K562 (cell line): ENCODE measurements at regions not wholly inside any gene's neighbourhood (a gene's known extent, or its start where the extent isn't known, plus 50 kb on each side); places are given as distances from the start of the nearest gene placed in this dataset.
A peak's percentile ranks its signal among the peaks of the same experiment; 100 is the strongest.

Experiments used
- ATAC-seq: fragments of 200-7000 bp; cut with Tn5 transposase; 3 replicates; pipeline ENCODE4 v1.9.1; 2020; ENCODE audit warnings: moderate library complexity
- BruUV-seq: library from RNA; stranded (reverse); fragments of 400-500 nt; replicated peaks from 2 replicates; lab custom pipeline; 2021; lab: Mats Ljungman, UMichigan
- CTCF ChIA-PET: fragments of 300-600 bp; formaldehyde crosslinking; extraction: SDS; loops from one replicate; lab custom pipeline; 2021; ENCODE audit warnings: low intra/inter-chr PET ratio; lab: Yijun Ruan, JAX
- POLR2A ChIA-PET: fragments of 300-600, 350-650 bp; sonication (Branson Sonifier 250); formaldehyde crosslinking; extraction: SDS; loops from one replicate; lab custom pipeline; 2021; ENCODE audit warnings: antibody characterized with exemption, inconsistent platforms; lab: Yijun Ruan, JAX
- DNase-seq, 4 experiments: peaks; one replicate each; pipeline versions ENCODE4 v3.0.0 to v3.0.0-alpha.2; 2011 to 2018; ENCODE audit warnings: low spot score in 3 of 4, mixed read lengths in 3 of 4; ENCODE audit errors: extremely low read depth in 1 of 4
- FAIRE-seq: peaks from 2 replicates; lab custom pipeline; 2011; peaks lifted over from hg19 to GRCh38; lab: Jason Lieb, UNC
- H2AFZ ChIP-seq: 2 replicates; pipeline ENCODE4 v1.6.0; 2011; ENCODE audit warnings: low read depth, low read length, control low read depth, inconsistent platforms
- H3K27ac ChIP-seq: fragments of 200-600 bp; 3 replicates; pipeline ENCODE4 v1.8.0; 2011; ENCODE audit warnings: low read depth, mild to moderate bottlenecking, control low read depth, inconsistent platforms, low read length, moderate library complexity, mixed read lengths; ENCODE audit errors: extremely low read depth
- H3K27me3 ChIP-seq, 2 experiments: fragments of 300-600 bp in 1 of 2; 2 replicates in 1 of 2; 3 replicates in 1 of 2; pipeline versions ENCODE4 v1.6.0 to v1.8.0; 2011; ENCODE audit warnings: inconsistent platforms in 2 of 2, low read length in 2 of 2, mild to moderate bottlenecking in 1 of 2, mixed read lengths in 1 of 2, moderate library complexity in 1 of 2; ENCODE audit not compliant: control insufficient read depth in 2 of 2, insufficient read depth in 2 of 2
- H3K36me3 ChIP-seq: fragments of 300-600 bp; 3 replicates; pipeline ENCODE4 v1.8.0; 2011; ENCODE audit warnings: mild to moderate bottlenecking, low read length, inconsistent platforms; ENCODE audit not compliant: control insufficient read depth, insufficient read depth
- H3K4me1 ChIP-seq, 2 experiments: fragments of 200-600 bp in 1 of 2; replicated peaks in 1 of 2; 2 replicates in 1 of 2; 3 replicates in 1 of 2; pipeline versions ENCODE4 v1.5.1 to v1.8.0; 2011; ENCODE audit warnings: inconsistent platforms in 2 of 2, low read length in 2 of 2, mild to moderate bottlenecking in 1 of 2, mixed read lengths in 1 of 2, moderate library complexity in 1 of 2; ENCODE audit not compliant: control insufficient read depth in 2 of 2, insufficient read depth in 2 of 2
- H3K4me2 ChIP-seq: 2 replicates; pipeline ENCODE4 v1.6.1; 2011; ENCODE audit warnings: low read length, control low read depth, inconsistent platforms, mixed read lengths; ENCODE audit not compliant: insufficient read depth
- H3K4me3 ChIP-seq: fragments of 200-600 bp; sonication (generic), shearing (Covaris generic); 2 replicates; pipeline ENCODE4 v1.5.1; 2016; ENCODE audit warnings: control low read depth, inconsistent platforms
- H3K79me2 ChIP-seq: fragments of 200-600 bp; 3 replicates; pipeline ENCODE4 v1.8.0; 2011; ENCODE audit warnings: low read length, inconsistent platforms; ENCODE audit not compliant: control insufficient read depth, insufficient read depth
- H3K9ac ChIP-seq, 2 experiments: 2 replicates each; pipeline versions ENCODE4 v1.6.0 to v1.6.1; 2011; ENCODE audit warnings: low read depth in 2 of 2, low read length in 2 of 2, control low read depth in 1 of 2, inconsistent platforms in 1 of 2, mild to moderate bottlenecking in 1 of 2, mixed read lengths in 1 of 2; ENCODE audit not compliant: insufficient read depth in 1 of 2
- H3K9me1 ChIP-seq: one replicate; pipeline ENCODE4 v1.6.0; 2011; ENCODE audit warnings: inconsistent platforms, mild to moderate bottlenecking, low read length, moderate library complexity; ENCODE audit not compliant: control insufficient read depth, insufficient read depth
- H3K9me3 ChIP-seq: replicated peaks from 2 replicates; pipeline ENCODE4 v1.5.1; 2011; ENCODE audit warnings: low read depth, low read length, inconsistent platforms; ENCODE audit not compliant: control insufficient read depth, insufficient read depth
- H4K20me1 ChIP-seq: replicated peaks from 2 replicates; pipeline ENCODE4 v1.6.1; 2011; ENCODE audit warnings: low read length, inconsistent platforms, mixed read lengths; ENCODE audit not compliant: control insufficient read depth, insufficient read depth
- ARID1B ChIP-seq: fragments of 450-650 bp; IDR thresholded peaks from 2 replicates; pipeline ENCODE4 v1.6.1; 2016; ENCODE audit warnings: antibody characterized with exemption, mild to moderate bottlenecking, inconsistent platforms
- BDP1 ChIP-seq: IDR thresholded peaks from 3 replicates; pipeline ENCODE4 v1.6.1; 2011; ENCODE audit not compliant: insufficient read length, insufficient read depth
- CBFA2T3 ChIP-seq: fragments of 450-650 bp; IDR thresholded peaks from 2 replicates; pipeline ENCODE4 v1.6.1; 2017
- CEBPB ChIP-seq: fragments of 450-650 bp; IDR thresholded peaks from 2 replicates; pipeline ENCODE4 v1.6.1; 2016; ENCODE audit warnings: missing genetic modification characterization, missing compliant biosample characterization
- CTBP1 ChIP-seq: fragments of 450-650 bp; IDR thresholded peaks from 2 replicates; pipeline ENCODE4 v1.6.1; 2016; ENCODE audit warnings: borderline replicate concordance
- LARP7 ChIP-seq: fragments of 450-650 bp; IDR thresholded peaks from 2 replicates; pipeline ENCODE4 v1.6.1; 2016
- NFE2 ChIP-seq: IDR thresholded peaks from 2 replicates; pipeline ENCODE4 v1.6.1; 2014; ENCODE audit warnings: antibody characterized with exemption, low read depth
- PHTF2 ChIP-seq: fragments of 250-450 bp; sonication (Bioruptor Pico); IDR thresholded peaks from 2 replicates; pipeline ENCODE4 v1.5.0; 2021; ENCODE audit warnings: mild to moderate bottlenecking
- ZMIZ1 ChIP-seq, 2 experiments: fragments of 150-350 bp in 1 of 2; IDR thresholded peaks; 2 replicates each; pipeline ENCODE4 v1.6.1; 2012 to 2016; ENCODE audit warnings: low read depth in 2 of 2, low read length in 2 of 2, mild to moderate bottlenecking in 1 of 2, moderate library complexity in 1 of 2
- WGBS: fragments of 100-300 bp; shearing (Covaris generic); methylation state at CpG from one replicate; pipeline ENCODE4 v1.1.6; 2016; ENCODE audit warnings: low coverage, mixed read lengths; ENCODE audit not compliant: insufficient coverage; ENCODE audit errors: missing lambda C conversion rate; 5-methylcytosine and 5-hydroxymethylcytosine counted together
- in situ Hi-C: fragments of 300-500 bp; cut with MboI; formaldehyde crosslinking; loops from 4 replicates; pipeline ENCODE4 v1.15.0; 2018; ENCODE audit warnings: inconsistent platforms, mixed read lengths
- intact Hi-C: fragments of 100-400 bp; cut with micrococcal nuclease; formaldehyde crosslinking; loops from 2 replicates; pipeline ENCODE4 v1.14.2; 2022

GRCh38 chr3:112747624-112748023 lies 99.0 kb downstream of the CD200R1L start:
- Histone ChIP-seq H3K27ac (no peak overlapping the region), H3K27me3 (no peaks in the 10 kb centered on the region), H3K9me1 (no peaks in the 10 kb centered on the region), H3K4me2 (no peak overlapping the region), H3K36me3 (no peaks in the 10 kb centered on the region), H3K9me3 (no peaks in the 10 kb centered on the region), H3K4me3 (no peak overlapping the region), H4K20me1 (no peaks in the 10 kb centered on the region), H3K4me1 (peaks cover 0 to 14% of the 10 kb centered on the region in 2 experiments; a peak in 2 of 5 replicates), H2AFZ (no peak overlapping the region), H3K9ac (no peak overlapping the region), H3K79me2 (no peaks in the 10 kb centered on the region)
- FAIRE-seq (no peak), ATAC-seq (no peak), DNase-seq (no peak)
- CTCF ChIA-PET: no interaction called here
- POLR2A ChIA-PET: interaction anchor here (0.6 to 1.6 kb wide), 3 partner anchors 11 to 184 kb away, joined by 3 read pairs; no protein-coding TSS in a partner anchor
- intact Hi-C loops: no loop called here
- BruUV-seq: no TSS peak
- in situ Hi-C loops: loop anchor here (25.0 kb wide), 1 partner anchor 540 kb away; no protein-coding TSS in a partner anchor
- no peak for TF ChIP-seq PHTF2
- peak; percentile 31; the same call in 1 of the 2 replicates for TF ChIP-seq CBFA2T3
- WGBS: 30% methylated on average over 3 of the region's 3 CpGs

- ATAC-seq (peak; percentile 83), DNase-seq (peak in 2 of 4 experiments; percentile 22 to 60), FAIRE-seq (peak; percentile 84)
- no peaks in the 10 kb centered on the region for H3K9me3 ChIP-seq
- H3K36me3 ChIP-seq: no peaks in the 10 kb centered on the region
- ChIA-PET CTCF (no interaction called here), POLR2A (interaction anchor here (1.6 kb wide), 1 partner anchor 39 kb away, joined by 3 read pairs; no protein-coding TSS in a partner anchor)
- H2AFZ ChIP-seq: no peak overlapping the region
- no peak overlapping the region for H3K9ac ChIP-seq
- in situ Hi-C loops (loop anchor here (25.0 kb wide), 1 partner anchor 541 kb away; no protein-coding TSS in a partner anchor), intact Hi-C loops (no loop called here)
- 8% methylated on average over 6 of the region's 6 CpGs for WGBS
- BruUV-seq: no TSS peak
- H3K27me3 ChIP-seq: no peaks in the 10 kb centered on the region
- H3K27ac ChIP-seq: peak overlapping the region; percentile 33; the same call in 1 of the 3 replicates
- H3K4me3 ChIP-seq: no peak overlapping the region
- H3K9me1 ChIP-seq: no peaks in the 10 kb centered on the region
- H4K20me1 ChIP-seq: no peaks in the 10 kb centered on the region
- H3K4me2 ChIP-seq: peak overlapping the region; percentile 24; the same call in 1 of the 2 replicates
- no peaks in the 10 kb centered on the region for H3K79me2 ChIP-seq
- peaks cover 0 to 14% of the 10 kb centered on the region in 2 experiments; a peak in 2 of 5 replicates for H3K4me1 ChIP-seq
- no peak for TF ChIP-seq ZMIZ1 (IDR thresholded peaks at IDR 0.05; ENCODE audit: low read depth in 2 of 2, low read length in 2 of 2)
- TF ChIP-seq CTBP1: peak; percentile 56; the same call in 1 of the 2 replicates
- TF ChIP-seq CEBPB (tag): peak; percentile 49
- no peak for TF ChIP-seq BDP1
- peak; percentile 75 for TF ChIP-seq NFE2
- TF ChIP-seq ARID1B: peak; percentile 80
- no peak for TF ChIP-seq LARP7
Measured at GRCh38 chr3:112746675-112747280, 99.9 kb downstream of the CD200R1L start.
